K562 (cell line): ENCODE measurements at regions not wholly inside any gene's neighbourhood (a gene's known extent, or its start where the extent isn't known, plus 50 kb on each side); places are given as distances from the start of the nearest gene placed in this dataset.

ENCODE experiments used
- ATAC-seq: fragments of 200-7000 bp; cut with Tn5 transposase; 3 replicates; pipeline ENCODE4 v1.9.1; 2020; ENCODE audit warnings: moderate library complexity
- BruUV-seq: library from RNA; stranded (reverse); fragments of 400-500 nt; replicated peaks from 2 replicates; lab custom pipeline; 2021; lab: Mats Ljungman, UMichigan
- CTCF ChIA-PET: fragments of 300-600 bp; formaldehyde crosslinking; extraction: SDS; loops from one replicate; lab custom pipeline; 2021; ENCODE audit warnings: low intra/inter-chr PET ratio; lab: Yijun Ruan, JAX
- POLR2A ChIA-PET: fragments of 300-600, 350-650 bp; sonication (Branson Sonifier 250); formaldehyde crosslinking; extraction: SDS; loops from one replicate; lab custom pipeline; 2021; ENCODE audit warnings: antibody characterized with exemption, inconsistent platforms; lab: Yijun Ruan, JAX
- DNase-seq, 4 experiments: peaks; one replicate each; pipeline versions ENCODE4 v3.0.0 to v3.0.0-alpha.2; 2011 to 2018; ENCODE audit warnings: low spot score in 3 of 4, mixed read lengths in 3 of 4; ENCODE audit errors: extremely low read depth in 1 of 4
- FAIRE-seq: peaks from 2 replicates; lab custom pipeline; 2011; peaks lifted over from hg19 to GRCh38; lab: Jason Lieb, UNC
- H2AFZ ChIP-seq: 2 replicates; pipeline ENCODE4 v1.6.0; 2011; ENCODE audit warnings: low read depth, low read length, control low read depth, inconsistent platforms
- H3K27ac ChIP-seq: fragments of 200-600 bp; 3 replicates; pipeline ENCODE4 v1.8.0; 2011; ENCODE audit warnings: low read depth, mild to moderate bottlenecking, control low read depth, inconsistent platforms, low read length, moderate library complexity, mixed read lengths; ENCODE audit errors: extremely low read depth
- H3K27me3 ChIP-seq, 2 experiments: fragments of 300-600 bp in 1 of 2; 2 replicates in 1 of 2; 3 replicates in 1 of 2; pipeline versions ENCODE4 v1.6.0 to v1.8.0; 2011; ENCODE audit warnings: inconsistent platforms in 2 of 2, low read length in 2 of 2, mild to moderate bottlenecking in 1 of 2, mixed read lengths in 1 of 2, moderate library complexity in 1 of 2; ENCODE audit not compliant: control insufficient read depth in 2 of 2, insufficient read depth in 2 of 2
- H3K36me3 ChIP-seq: fragments of 300-600 bp; 3 replicates; pipeline ENCODE4 v1.8.0; 2011; ENCODE audit warnings: mild to moderate bottlenecking, low read length, inconsistent platforms; ENCODE audit not compliant: control insufficient read depth, insufficient read depth
- H3K4me1 ChIP-seq, 2 experiments: fragments of 200-600 bp in 1 of 2; replicated peaks in 1 of 2; 2 replicates in 1 of 2; 3 replicates in 1 of 2; pipeline versions ENCODE4 v1.5.1 to v1.8.0; 2011; ENCODE audit warnings: inconsistent platforms in 2 of 2, low read length in 2 of 2, mild to moderate bottlenecking in 1 of 2, mixed read lengths in 1 of 2, moderate library complexity in 1 of 2; ENCODE audit not compliant: control insufficient read depth in 2 of 2, insufficient read depth in 2 of 2
- H3K4me2 ChIP-seq: 2 replicates; pipeline ENCODE4 v1.6.1; 2011; ENCODE audit warnings: low read length, control low read depth, inconsistent platforms, mixed read lengths; ENCODE audit not compliant: insufficient read depth
- H3K4me3 ChIP-seq: fragments of 200-600 bp; sonication (generic), shearing (Covaris generic); 2 replicates; pipeline ENCODE4 v1.5.1; 2016; ENCODE audit warnings: control low read depth, inconsistent platforms
- H3K79me2 ChIP-seq: fragments of 200-600 bp; 3 replicates; pipeline ENCODE4 v1.8.0; 2011; ENCODE audit warnings: low read length, inconsistent platforms; ENCODE audit not compliant: control insufficient read depth, insufficient read depth
- H3K9ac ChIP-seq, 2 experiments: 2 replicates each; pipeline versions ENCODE4 v1.6.0 to v1.6.1; 2011; ENCODE audit warnings: low read depth in 2 of 2, low read length in 2 of 2, control low read depth in 1 of 2, inconsistent platforms in 1 of 2, mild to moderate bottlenecking in 1 of 2, mixed read lengths in 1 of 2; ENCODE audit not compliant: insufficient read depth in 1 of 2
- H3K9me1 ChIP-seq: one replicate; pipeline ENCODE4 v1.6.0; 2011; ENCODE audit warnings: inconsistent platforms, mild to moderate bottlenecking, low read length, moderate library complexity; ENCODE audit not compliant: control insufficient read depth, insufficient read depth
- H3K9me3 ChIP-seq: replicated peaks from 2 replicates; pipeline ENCODE4 v1.5.1; 2011; ENCODE audit warnings: low read depth, low read length, inconsistent platforms; ENCODE audit not compliant: control insufficient read depth, insufficient read depth
- H4K20me1 ChIP-seq: replicated peaks from 2 replicates; pipeline ENCODE4 v1.6.1; 2011; ENCODE audit warnings: low read length, inconsistent platforms, mixed read lengths; ENCODE audit not compliant: control insufficient read depth, insufficient read depth
- CCNT2 ChIP-seq: IDR thresholded peaks from 2 replicates; pipeline ENCODE4 v1.6.1; 2011; ENCODE audit warnings: borderline replicate concordance, low read depth, mild to moderate bottlenecking, moderate library complexity, mixed read lengths, low read length; ENCODE audit not compliant: insufficient read length; ENCODE audit errors: extremely low read depth
- HNRNPK ChIP-seq: fragments of 200-400 bp; formaldehyde crosslinking; IDR thresholded peaks from one replicate; pipeline ENCODE4 v1.6.1; 2018; ENCODE audit warnings: mild to moderate bottlenecking, low read depth, low read length; ENCODE audit not compliant: poor library complexity, severe bottlenecking
- HNRNPL ChIP-seq: fragments of 200-400 bp; formaldehyde crosslinking; IDR thresholded peaks from 2 replicates; pipeline ENCODE4 v1.6.1; 2017; ENCODE audit warnings: low read depth, mild to moderate bottlenecking, low read length
- MCM2 ChIP-seq: fragments of 450-650 bp; IDR thresholded peaks from 2 replicates; pipeline ENCODE4 v1.6.1; 2017; ENCODE audit warnings: low read depth, mild to moderate bottlenecking
- SLC30A9 ChIP-seq: fragments of 250-450 bp; sonication (Bioruptor Pico); IDR thresholded peaks from 2 replicates; pipeline ENCODE4 v1.8.0; 2022; ENCODE audit warnings: mild to moderate bottlenecking, moderate library complexity
- ZBTB8A ChIP-seq: fragments of 450-650 bp; IDR thresholded peaks from 2 replicates; pipeline ENCODE4 v1.6.1; 2018; ENCODE audit warnings: mild to moderate bottlenecking, moderate library complexity; ENCODE audit not compliant: partially characterized antibody
- ZNF140 ChIP-seq: fragments of 250-450 bp; sonication (Bioruptor Pico); IDR thresholded peaks from 2 replicates; pipeline ENCODE4 v1.8.0; 2021; ENCODE audit warnings: moderate library complexity, mild to moderate bottlenecking, inconsistent platforms
- ZNF253 ChIP-seq: fragments of 250-450 bp; sonication (Bioruptor Pico); conservative IDR thresholded peaks from 2 replicates; pipeline ENCODE4 v1.6.1; 2021; ENCODE audit warnings: mild to moderate bottlenecking
- ZNF717 ChIP-seq: fragments of 250-450 bp; sonication (Bioruptor Pico); IDR thresholded peaks from 2 replicates; pipeline ENCODE4 v1.5.0; 2021
- WGBS: fragments of 100-300 bp; shearing (Covaris generic); methylation state at CpG from one replicate; pipeline ENCODE4 v1.1.6; 2016; ENCODE audit warnings: low coverage, mixed read lengths; ENCODE audit not compliant: insufficient coverage; ENCODE audit errors: missing lambda C conversion rate; 5-methylcytosine and 5-hydroxymethylcytosine counted together
- in situ Hi-C: fragments of 300-500 bp; cut with MboI; formaldehyde crosslinking; loops from 4 replicates; pipeline ENCODE4 v1.15.0; 2018; ENCODE audit warnings: inconsistent platforms, mixed read lengths
- intact Hi-C: fragments of 100-400 bp; cut with micrococcal nuclease; formaldehyde crosslinking; loops from 2 replicates; pipeline ENCODE4 v1.14.2; 2022
- TF ChIP-seq, protein P1 (sequence below): fragments of 450-650 bp; IDR thresholded peaks from 2 replicates; pipeline ENCODE4 v1.6.1; 2016; ENCODE audit warnings: borderline replicate concordance
- TF ChIP-seq, protein P2 (sequence below), 2 experiments: IDR thresholded peaks in 1 of 2; conservative IDR thresholded peaks in 1 of 2; 2 replicates each; pipeline ENCODE4 v1.6.1; 2016; ENCODE audit warnings: low read depth in 2 of 2, mild to moderate bottlenecking in 1 of 2, missing compliant biosample characterization in 1 of 2, missing genetic modification characterization in 1 of 2, moderate library complexity in 1 of 2

GRCh38 chr18:29838556-29838955 is 1204.0 kb downstream of the DSC3 start:
- intact Hi-C loops = no loop called here
- Histone ChIP-seq H3K4me2 (no peak overlapping the region), H2AFZ (no peak overlapping the region), H3K27me3 (no peaks in the 10 kb centered on the region), H3K4me3 (no peak overlapping the region), H3K79me2 (no peaks in the 10 kb centered on the region), H3K27ac (no peak overlapping the region), H4K20me1 (no peaks in the 10 kb centered on the region), H3K9me3 (no peaks in the 10 kb centered on the region), H3K4me1 (no peaks in the 10 kb centered on the region), H3K9ac (no peak overlapping the region)
- FAIRE-seq (no peak), ATAC-seq (no peak)
- CTCF ChIA-PET = no interaction called here
- WGBS = 0% methylated on average over 1 of the region's 1 CpG
- POLR2A ChIA-PET = no interaction called here
- TF ChIP-seq HNRNPL (no peak), HNRNPK (no peak), CCNT2 (no peak), ZNF717 (CRISPR knock-in tag) (no peak), ZBTB8A (no peak), MCM2 (no peak), ZNF253 (CRISPR knock-in tag) (no peak), SLC30A9 (no peak), ZNF140 (CRISPR knock-in tag) (no peak)
- TF ChIP-seq, protein P1, sequence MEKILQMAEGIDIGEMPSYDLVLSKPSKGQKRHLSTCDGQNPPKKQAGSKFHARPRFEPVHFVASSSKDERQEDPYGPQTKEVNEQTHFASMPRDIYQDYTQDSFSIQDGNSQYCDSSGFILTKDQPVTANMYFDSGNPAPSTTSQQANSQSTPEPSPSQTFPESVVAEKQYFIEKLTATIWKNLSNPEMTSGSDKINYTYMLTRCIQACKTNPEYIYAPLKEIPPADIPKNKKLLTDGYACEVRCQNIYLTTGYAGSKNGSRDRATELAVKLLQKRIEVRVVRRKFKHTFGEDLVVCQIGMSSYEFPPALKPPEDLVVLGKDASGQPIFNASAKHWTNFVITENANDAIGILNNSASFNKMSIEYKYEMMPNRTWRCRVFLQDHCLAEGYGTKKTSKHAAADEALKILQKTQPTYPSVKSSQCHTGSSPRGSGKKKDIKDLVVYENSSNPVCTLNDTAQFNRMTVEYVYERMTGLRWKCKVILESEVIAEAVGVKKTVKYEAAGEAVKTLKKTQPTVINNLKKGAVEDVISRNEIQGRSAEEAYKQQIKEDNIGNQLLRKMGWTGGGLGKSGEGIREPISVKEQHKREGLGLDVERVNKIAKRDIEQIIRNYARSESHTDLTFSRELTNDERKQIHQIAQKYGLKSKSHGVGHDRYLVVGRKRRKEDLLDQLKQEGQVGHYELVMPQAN = no peak
- TF ChIP-seq, protein P2, sequence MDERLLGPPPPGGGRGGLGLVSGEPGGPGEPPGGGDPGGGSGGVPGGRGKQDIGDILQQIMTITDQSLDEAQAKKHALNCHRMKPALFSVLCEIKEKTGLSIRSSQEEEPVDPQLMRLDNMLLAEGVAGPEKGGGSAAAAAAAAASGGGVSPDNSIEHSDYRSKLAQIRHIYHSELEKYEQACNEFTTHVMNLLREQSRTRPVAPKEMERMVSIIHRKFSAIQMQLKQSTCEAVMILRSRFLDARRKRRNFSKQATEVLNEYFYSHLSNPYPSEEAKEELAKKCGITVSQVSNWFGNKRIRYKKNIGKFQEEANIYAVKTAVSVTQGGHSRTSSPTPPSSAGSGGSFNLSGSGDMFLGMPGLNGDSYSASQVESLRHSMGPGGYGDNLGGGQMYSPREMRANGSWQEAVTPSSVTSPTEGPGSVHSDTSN (CRISPR knock-in tag; IDR thresholded peaks at IDR 0.05; ENCODE audit: low read depth) = no peak
- TF ChIP-seq, protein P2 (tag; conservative IDR thresholded peaks at IDR 0.05; ENCODE audit: low read depth) = no peak
- TF ChIP-seq, all 486 proteins: peak for 0
- DNase-seq = no peak
- Histone ChIP-seq H3K9me1 (no peaks in the 10 kb centered on the region), H3K36me3 (no peaks in the 10 kb centered on the region)
- in situ Hi-C loops = no loop called here
- BruUV-seq = no TSS peak
